GM23338 (cell line): ENCODE measurements at regions not wholly inside any gene's neighbourhood (a gene's known extent, or its start where the extent isn't known, plus 50 kb on each side); places are given as distances from the start of the nearest gene placed in this dataset.

Experiments used
- ATAC-seq: fragments of 200-7000 bp; cut with Tn5 transposase; 3 replicates; pipeline ENCODE4 v1.9.1; 2020
- DNase-seq: peaks from one replicate; pipeline ENCODE4 v3.0.0-alpha.2; 2015; ENCODE audit warnings: low spot score
- H2AFZ ChIP-seq: fragments of 200-600 bp; sonication (generic); 2 replicates; pipeline ENCODE4 v1.8.0; 2016; ENCODE audit warnings: antibody characterized with exemption, mild to moderate bottlenecking, moderate library complexity
- H3F3A ChIP-seq: fragments of 200-600 bp; sonication (generic); replicated peaks from 2 replicates; pipeline ENCODE4 v1.8.0; 2017; ENCODE audit warnings: antibody characterized with exemption, mixed run types, low read depth
- H3K27ac ChIP-seq: fragments of 200-600 bp; sonication (generic); 2 replicates; pipeline ENCODE4 v1.6.1; 2016; ENCODE audit warnings: low read depth
- H3K27me3 ChIP-seq: fragments of 200-600 bp; sonication (generic); 2 replicates; pipeline ENCODE4 v1.8.0; 2016; ENCODE audit warnings: mild to moderate bottlenecking, mixed run types, moderate library complexity; ENCODE audit not compliant: insufficient read depth
- H3K36me3 ChIP-seq: fragments of 200-600 bp; sonication (generic); 2 replicates; pipeline ENCODE4 v1.8.0; 2016; ENCODE audit warnings: mild to moderate bottlenecking; ENCODE audit not compliant: insufficient read depth
- H3K4me1 ChIP-seq: fragments of 200-600 bp; sonication (generic); 2 replicates; pipeline ENCODE4 v1.8.0; 2016; ENCODE audit warnings: mild to moderate bottlenecking, moderate library complexity; ENCODE audit not compliant: insufficient read depth
- H3K4me2 ChIP-seq: fragments of 200-600 bp; sonication (generic); 2 replicates; pipeline ENCODE4 v1.7.1; 2017; ENCODE audit warnings: mixed run types
- H3K4me3 ChIP-seq: fragments of 200-600 bp; sonication (generic); 2 replicates; pipeline ENCODE4 v1.6.1; 2016; ENCODE audit warnings: mixed run types
- H3K79me2 ChIP-seq: fragments of 200-600 bp; sonication (generic); replicated peaks from 2 replicates; pipeline ENCODE4 v1.8.0; 2017; ENCODE audit warnings: mild to moderate bottlenecking; ENCODE audit not compliant: insufficient read depth
- H3K9me2 ChIP-seq: fragments of 200-600 bp; sonication (generic); 2 replicates; pipeline ENCODE4 v1.8.0; 2017; ENCODE audit not compliant: insufficient read depth
- H4K20me1 ChIP-seq: fragments of 200-600 bp; sonication (generic); replicated peaks from 2 replicates; pipeline ENCODE4 v1.8.0; 2017; ENCODE audit warnings: mild to moderate bottlenecking; ENCODE audit not compliant: insufficient read depth
- H3K27ac Mint-ChIP-seq: 2 replicates; pipeline ENCODE4 v1.8.0; 2020; ENCODE audit warnings: inconsistent platforms, mild to moderate bottlenecking, moderate library complexity, mixed read lengths
- H3K27me3 Mint-ChIP-seq: 3 replicates; pipeline ENCODE4 v1.8.0; 2022; ENCODE audit warnings: low read depth, mild to moderate bottlenecking, moderate library complexity, mixed read lengths, inconsistent platforms; ENCODE audit not compliant: insufficient read depth, poor library complexity
- H3K36me3 Mint-ChIP-seq: 3 replicates; pipeline ENCODE4 v1.8.0; 2021; ENCODE audit warnings: low read depth, mild to moderate bottlenecking, inconsistent platforms, moderate library complexity, mixed read lengths
- H3K4me1 Mint-ChIP-seq: 3 replicates; pipeline ENCODE4 v1.8.0; 2020; ENCODE audit warnings: mild to moderate bottlenecking, inconsistent platforms, mixed read lengths
- H3K4me3 Mint-ChIP-seq: 3 replicates; pipeline ENCODE4 v1.8.0; 2021; ENCODE audit warnings: moderate library complexity, mild to moderate bottlenecking, inconsistent platforms, mixed read lengths
- H3K9me3 Mint-ChIP-seq: 3 replicates; pipeline ENCODE4 v1.8.0; 2020; ENCODE audit warnings: moderate library complexity, mild to moderate bottlenecking, inconsistent platforms, mixed read lengths
- CREB1 ChIP-seq: fragments of 250-450 bp; sonication (Bioruptor Pico); IDR thresholded peaks from 2 replicates; pipeline ENCODE4 v1.5.0; 2020; ENCODE audit warnings: low read depth, mild to moderate bottlenecking, moderate library complexity
- CTCF ChIP-seq, 2 experiments: fragments of 200-600 bp in 1 of 2; sonication (generic) in 1 of 2; conservative IDR thresholded peaks; 2 replicates each; pipeline versions ENCODE4 v1.5.1 to v1.6.1; 2016 to 2017; ENCODE audit warnings: antibody characterized with exemption in 2 of 2, low read depth in 2 of 2, mild to moderate bottlenecking in 2 of 2, moderate library complexity in 1 of 2
- ETS1 ChIP-seq: IDR thresholded peaks from 2 replicates; pipeline ENCODE4 v1.6.1; 2016; ENCODE audit warnings: antibody characterized with exemption
- EZH2 ChIP-seq: fragments of 200-600 bp; sonication (generic); IDR thresholded peaks from one replicate; pipeline ENCODE4 v1.8.0; 2017; ENCODE audit warnings: antibody characterized with exemption, mild to moderate bottlenecking, low read depth; ENCODE audit not compliant: unreplicated experiment
- EZH2phosphoT487 ChIP-seq: fragments of 200-600 bp; sonication (generic); IDR thresholded peaks from one replicate; pipeline ENCODE4 v1.8.1; 2018; ENCODE audit warnings: antibody characterized with exemption; ENCODE audit not compliant: unreplicated experiment
- JUNB ChIP-seq: IDR thresholded peaks from one replicate; pipeline ENCODE4 v1.6.1; 2016; ENCODE audit warnings: antibody characterized with exemption; ENCODE audit not compliant: unreplicated experiment
- NANOG ChIP-seq: IDR thresholded peaks from 2 replicates; pipeline ENCODE4 v1.6.1; 2016; ENCODE audit warnings: antibody characterized with exemption, borderline replicate concordance
- POLR2AphosphoS5 ChIP-seq: IDR thresholded peaks from 2 replicates; pipeline ENCODE4 v1.6.1; 2016; ENCODE audit warnings: antibody characterized with exemption, low read depth
- REST ChIP-seq: IDR thresholded peaks from one replicate; pipeline ENCODE4 v1.6.1; 2018; ENCODE audit warnings: antibody characterized with exemption; ENCODE audit not compliant: unreplicated experiment
- STAT1 ChIP-seq: IDR thresholded peaks from one replicate; pipeline ENCODE4 v1.6.1; 2016; ENCODE audit warnings: antibody characterized with exemption; ENCODE audit not compliant: unreplicated experiment
- ZNF114 ChIP-seq: fragments of 250-450 bp; sonication (Bioruptor Pico); IDR thresholded peaks from 2 replicates; pipeline ENCODE4 v1.5.0; 2020; ENCODE audit warnings: mild to moderate bottlenecking, moderate library complexity
- ZNF331 ChIP-seq: fragments of 250-450 bp; sonication (Bioruptor Pico); IDR thresholded peaks from 2 replicates; pipeline ENCODE4 v1.5.0; 2020; ENCODE audit warnings: low read depth, mild to moderate bottlenecking, moderate library complexity
- ZNF462 ChIP-seq: fragments of 250-450 bp; sonication (Bioruptor Pico); IDR thresholded peaks from 2 replicates; pipeline ENCODE4 v1.5.0; 2020; ENCODE audit warnings: mild to moderate bottlenecking, moderate library complexity

- no peak overlapping the region for H3K27ac ChIP-seq
- H3K4me3 ChIP-seq, result no peak overlapping the region
- no peaks in the 10 kb centered on the region for H3K4me1 ChIP-seq
- H3K36me3 ChIP-seq, result no peaks in the 10 kb centered on the region
- TF ChIP-seq ZNF114 (CRISPR knock-in tag), result no peak
- TF ChIP-seq POLR2AphosphoS5, result no peak
- no peak for TF ChIP-seq ZNF462
- TF ChIP-seq REST, result no peak
- TF ChIP-seq EZH2, result no peak
- no peak for TF ChIP-seq CREB1 (CRISPR knock-in tag)
- no peak for TF ChIP-seq STAT1
- no peak for TF ChIP-seq JUNB
- TF ChIP-seq ETS1, result no peak
- TF ChIP-seq NANOG, result no peak
- no peak for TF ChIP-seq CTCF (conservative IDR thresholded peaks at IDR 0.05; ENCODE audit: low read depth in 2 of 2)
- no peak for TF ChIP-seq EZH2phosphoT487
- TF ChIP-seq ZNF331 (CRISPR knock-in tag), result no peak
- no peaks in the 10 kb centered on the region; the same call in 2 of the 3 replicates for H3K36me3 Mint-ChIP-seq
- no peaks in the 10 kb centered on the region for H3K9me2 ChIP-seq
- no peak overlapping the region for H3K27ac Mint-ChIP-seq
- no peaks in the 10 kb centered on the region for H3K4me1 Mint-ChIP-seq
- no peaks in the 10 kb centered on the region for H4K20me1 ChIP-seq
- no peak for ATAC-seq
- no peak overlapping the region for H3K4me2 ChIP-seq
- no peak overlapping the region for H3K4me3 Mint-ChIP-seq
- H3K27me3 ChIP-seq, result no peaks in the 10 kb centered on the region; the same call in 1 of the 2 replicates
- H3K79me2 ChIP-seq, result no peaks in the 10 kb centered on the region
- H2AFZ ChIP-seq, result no peak overlapping the region
- peaks cover 3% of the 10 kb centered on the region for H3K9me3 Mint-ChIP-seq
- H3K27me3 Mint-ChIP-seq, result peaks cover 4% of the 10 kb centered on the region
- no peaks in the 10 kb centered on the region for H3F3A ChIP-seq
- DNase-seq, result no peak
These were observed 78.8 kb upstream of the FAM136A start for GRCh38 chr2:70380621-70381020.
